Right lobe of liver (tissue), 4 donors: ENCODE measurements at regions not wholly inside any gene's neighbourhood (a gene's known extent, or its start where the extent isn't known, plus 50 kb on each side); places are given as distances from the start of the nearest gene placed in this dataset.

ENCODE experiments used
- POLR2A ChIP-seq: fragments of 450-650 bp; IDR thresholded peaks from one replicate; pipeline ENCODE4 v1.6.1; 2017; ENCODE audit warnings: antibody characterized with exemption, mild to moderate bottlenecking
- TF ChIP-seq, protein P1 (sequence below), 4 donors: fragments of 200-600 bp in 3 of 4; fragments of 450-650 bp in 1 of 4; IDR thresholded peaks; one replicate each; pipeline versions ENCODE4 v1.5.1 to v1.8.0; 2016 to 2022; ENCODE audit warnings: antibody characterized with exemption in 4 of 4, mild to moderate bottlenecking in 2 of 4
- donor health status: DM: no; HTN: no; CAD: no.
- donor health status: DM: no; HTN: no; CAD: no.
- donor health status: DM: no; HTN: yes; CAD: no.

DNA sequence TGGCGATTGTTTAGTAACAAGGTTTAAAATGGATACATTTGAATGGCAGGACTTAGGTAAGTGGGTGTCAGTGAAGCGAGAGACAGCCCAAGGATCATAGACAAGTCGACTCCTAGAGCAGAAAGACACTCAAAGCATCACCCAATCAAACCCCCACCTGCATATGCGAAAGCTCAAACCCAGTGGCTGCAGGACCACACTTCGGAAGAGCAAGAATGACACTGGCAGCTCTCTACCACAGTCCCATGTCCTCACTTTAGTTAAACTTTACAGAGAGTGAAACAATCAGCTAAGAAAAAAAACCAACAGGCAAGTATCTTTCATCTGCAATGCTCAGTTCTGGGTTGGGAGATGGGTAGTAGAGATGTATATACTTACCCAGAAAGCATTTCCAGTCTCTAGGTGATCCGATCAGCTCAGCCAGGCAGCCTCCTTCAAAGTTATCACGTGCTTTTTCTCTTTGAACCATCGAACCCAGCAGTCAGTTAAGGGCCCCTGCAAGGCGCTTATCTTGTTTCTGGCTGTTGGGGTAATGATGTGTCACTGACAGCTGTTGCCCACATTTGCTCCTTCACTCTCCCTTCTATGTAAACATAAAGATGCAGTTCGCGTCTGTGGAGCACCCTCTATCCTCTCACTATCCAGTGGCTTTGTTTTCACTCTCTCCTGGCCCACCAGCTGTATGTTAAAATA lies 357.5 kb upstream of the ID2 start:
- TF ChIP-seq, protein P1, sequence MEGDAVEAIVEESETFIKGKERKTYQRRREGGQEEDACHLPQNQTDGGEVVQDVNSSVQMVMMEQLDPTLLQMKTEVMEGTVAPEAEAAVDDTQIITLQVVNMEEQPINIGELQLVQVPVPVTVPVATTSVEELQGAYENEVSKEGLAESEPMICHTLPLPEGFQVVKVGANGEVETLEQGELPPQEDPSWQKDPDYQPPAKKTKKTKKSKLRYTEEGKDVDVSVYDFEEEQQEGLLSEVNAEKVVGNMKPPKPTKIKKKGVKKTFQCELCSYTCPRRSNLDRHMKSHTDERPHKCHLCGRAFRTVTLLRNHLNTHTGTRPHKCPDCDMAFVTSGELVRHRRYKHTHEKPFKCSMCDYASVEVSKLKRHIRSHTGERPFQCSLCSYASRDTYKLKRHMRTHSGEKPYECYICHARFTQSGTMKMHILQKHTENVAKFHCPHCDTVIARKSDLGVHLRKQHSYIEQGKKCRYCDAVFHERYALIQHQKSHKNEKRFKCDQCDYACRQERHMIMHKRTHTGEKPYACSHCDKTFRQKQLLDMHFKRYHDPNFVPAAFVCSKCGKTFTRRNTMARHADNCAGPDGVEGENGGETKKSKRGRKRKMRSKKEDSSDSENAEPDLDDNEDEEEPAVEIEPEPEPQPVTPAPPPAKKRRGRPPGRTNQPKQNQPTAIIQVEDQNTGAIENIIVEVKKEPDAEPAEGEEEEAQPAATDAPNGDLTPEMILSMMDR (IDR thresholded peaks at IDR 0.05) = no peak
- no peak for TF ChIP-seq POLR2A
